Tibial nerve (tissue), 4 donors: ENCODE measurements at regions not wholly inside any gene's neighbourhood (a gene's known extent, or its start where the extent isn't known, plus 50 kb on each side); places are given as distances from the start of the nearest gene placed in this dataset.

Experiments used
- CTCF ChIP-seq, 5 experiments: fragments of 200-600 bp in 3 of 5; fragments of 450-650 bp in 2 of 5; sonication (generic) in 3 of 5; IDR thresholded peaks; one replicate each; pipeline ENCODE4 v1.5.1; 2016 to 2019; ENCODE audit warnings: antibody characterized with exemption in 5 of 5, mild to moderate bottlenecking in 3 of 5, moderate library complexity in 2 of 5
- EP300 ChIP-seq, 2 donors: sonication (generic); formaldehyde crosslinking; IDR thresholded peaks; one replicate each; pipeline ENCODE4 v1.6.1; 2017; ENCODE audit warnings: antibody characterized with exemption in 2 of 2, mild to moderate bottlenecking in 1 of 2
- POLR2A ChIP-seq, 2 donors: fragments of 450-650 bp; IDR thresholded peaks; one replicate each; pipeline ENCODE4 v1.6.1; 2017; ENCODE audit warnings: antibody characterized with exemption in 2 of 2, mild to moderate bottlenecking in 2 of 2, moderate library complexity in 2 of 2

- TF ChIP-seq CTCF (IDR thresholded peaks at IDR 0.05) (no peak), POLR2A (IDR thresholded peaks at IDR 0.05) (no peak), EP300 (IDR thresholded peaks at IDR 0.05) (no peak)
Observed at GRCh38 chr1:218069180-218069579, 215.9 kb upstream of the RRP15 start.
